Fibroblast of upper back skin (primary cell): ENCODE measurements at regions not wholly inside any gene's neighbourhood (a gene's known extent, or its start where the extent isn't known, plus 50 kb on each side); places are given as distances from the start of the nearest gene placed in this dataset.
"Not testable (repeated sequence)": the region's sequence is repeated elsewhere in the genome, so short reads cannot be mapped to it uniquely, and the experiment has no call there.

ENCODE experiments used
- DNase-seq: peaks from one replicate; pipeline ENCODE4 v3.0.0-alpha.2; 2013

GRCh38 chr6:47407300-47408281 lies 70.0 kb upstream of the CD2AP start:
- DNase-seq: no peak

GRCh38 chr6:47413752-47414422 lies 63.7 kb upstream of the CD2AP start:
- DNase-seq: peak; percentile 69

GRCh38 chr6:47414423-47415167 lies 63.0 kb upstream of the CD2AP start:
- peak; percentile 16 for DNase-seq

- DNase-seq: no peak
Observed at GRCh38 chr6:47416396-47417345, 60.9 kb upstream of the CD2AP start.

GRCh38 chr6:47419621-47420020 lies 58.0 kb upstream of the CD2AP start:
- peak; percentile 24 for DNase-seq

- peak; percentile 24 for DNase-seq
Observed at GRCh38 chr6:47420394-47421371, 56.9 kb upstream of the CD2AP start.

- no peak for DNase-seq
Observed at GRCh38 chr6:47423079-47423478, 54.5 kb upstream of the CD2AP start.

- DNase-seq: no peak
Observed at GRCh38 chr6:47424436-47424836, 53.2 kb upstream of the CD2AP start.

- DNase-seq: not testable (repeated sequence)
Observed at GRCh38 chr6:47425724-47426123, 51.9 kb upstream of the CD2AP start.

GRCh38 chr6:47426524-47427302 lies 50.9 kb upstream of the CD2AP start:
- no peak for DNase-seq

- no peak for DNase-seq
Observed at GRCh38 chr6:47427680-47428079, 49.9 kb upstream of the CD2AP start.
